COLO668 (cell line): ENCODE measurements at regions not wholly inside any gene's neighbourhood (a gene's known extent, or its start where the extent isn't known, plus 50 kb on each side); places are given as distances from the start of the nearest gene placed in this dataset.

ENCODE experiments used
- DNase-seq: peaks from one replicate; lab custom pipeline; 2025; ENCODE audit not compliant: unreplicated experiment; lab: John Stamatoyannopoulos, UW

DNA sequence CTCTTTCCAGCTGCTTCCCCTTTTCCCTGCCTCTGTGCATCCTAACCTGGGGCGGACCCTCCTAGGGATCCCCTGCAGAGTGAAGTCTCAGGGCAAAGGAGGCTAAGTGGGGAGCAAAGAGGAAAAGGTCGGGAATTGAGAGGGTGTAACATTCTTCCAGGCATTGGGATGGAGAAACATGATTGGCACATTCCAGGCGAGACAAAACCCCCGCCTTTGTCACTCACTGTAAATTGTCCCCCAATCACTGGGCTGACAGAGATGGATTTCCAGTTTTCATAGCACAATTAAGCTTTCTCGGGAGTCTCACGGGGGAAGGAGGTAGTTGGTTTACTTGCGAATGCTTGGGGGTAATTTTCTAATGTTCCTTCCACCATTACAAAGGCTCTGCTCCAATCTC lies 74.9 kb downstream of the MIAT start:
- DNase-seq, result no peak

GRCh38 chr22:26734339-26735018 lies 77.1 kb downstream of the MIAT start:
- no peak for DNase-seq

DNA sequence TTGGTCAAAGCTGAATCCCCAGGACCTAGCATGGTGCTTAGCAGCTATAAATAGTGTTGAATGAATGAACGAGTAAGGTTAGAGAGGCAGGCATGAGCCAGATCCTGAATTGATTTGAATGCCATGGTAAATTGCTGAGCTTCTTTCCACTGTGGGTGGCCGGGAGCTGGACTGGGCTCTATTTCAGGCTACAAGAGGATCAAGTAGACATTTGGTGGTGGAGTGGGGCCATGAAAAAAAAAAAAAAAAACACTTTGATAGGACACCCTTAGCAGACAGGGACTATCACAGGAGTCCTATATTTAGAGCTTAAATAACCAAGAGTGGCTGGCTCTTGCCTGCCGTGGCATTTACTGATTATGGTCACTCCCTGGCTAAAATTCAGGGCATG lies 77.6 kb downstream of the MIAT start:
- DNase-seq, result no peak

- DNase-seq, result no peak
Observed at GRCh38 chr22:26737262-26737661, 79.9 kb downstream of the MIAT start.

GRCh38 chr22:26740253-26740652 lies 82.9 kb downstream of the MIAT start:
- DNase-seq, result no peak

- DNase-seq, result no peak
Observed at GRCh38 chr22:26743149-26743548, 85.8 kb downstream of the MIAT start.

GRCh38 chr22:26744892-26745808 lies 87.8 kb downstream of the MIAT start:
- no peak for DNase-seq

DNA sequence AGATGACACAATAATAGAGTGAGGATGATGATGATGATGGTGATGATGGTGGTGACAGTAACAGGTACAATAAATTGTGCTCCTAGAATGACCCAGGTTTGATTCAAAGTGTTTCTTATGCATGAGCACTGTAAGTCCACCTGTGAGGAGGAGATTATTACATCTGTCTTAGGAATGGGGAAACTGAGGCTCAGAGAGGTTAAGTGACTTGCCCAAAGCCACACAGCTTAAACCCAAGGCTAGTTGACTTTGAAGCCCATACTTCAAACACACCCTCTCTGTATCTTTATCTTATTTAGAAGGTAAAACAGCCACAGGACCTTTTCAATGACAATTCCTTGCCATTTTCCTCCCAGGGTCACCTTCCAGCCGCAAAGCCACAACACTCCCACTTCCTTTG lies 88.9 kb downstream of the MIAT start:
- no peak for DNase-seq

- no peak for DNase-seq
Observed at GRCh38 chr22:26748845-26749244, 91.5 kb downstream of the MIAT start.

- no peak for DNase-seq
Observed at GRCh38 chr22:26751217-26751616, 93.8 kb downstream of the MIAT start.

GRCh38 chr22:26753125-26753862 lies 95.9 kb downstream of the MIAT start:
- no peak for DNase-seq

DNA sequence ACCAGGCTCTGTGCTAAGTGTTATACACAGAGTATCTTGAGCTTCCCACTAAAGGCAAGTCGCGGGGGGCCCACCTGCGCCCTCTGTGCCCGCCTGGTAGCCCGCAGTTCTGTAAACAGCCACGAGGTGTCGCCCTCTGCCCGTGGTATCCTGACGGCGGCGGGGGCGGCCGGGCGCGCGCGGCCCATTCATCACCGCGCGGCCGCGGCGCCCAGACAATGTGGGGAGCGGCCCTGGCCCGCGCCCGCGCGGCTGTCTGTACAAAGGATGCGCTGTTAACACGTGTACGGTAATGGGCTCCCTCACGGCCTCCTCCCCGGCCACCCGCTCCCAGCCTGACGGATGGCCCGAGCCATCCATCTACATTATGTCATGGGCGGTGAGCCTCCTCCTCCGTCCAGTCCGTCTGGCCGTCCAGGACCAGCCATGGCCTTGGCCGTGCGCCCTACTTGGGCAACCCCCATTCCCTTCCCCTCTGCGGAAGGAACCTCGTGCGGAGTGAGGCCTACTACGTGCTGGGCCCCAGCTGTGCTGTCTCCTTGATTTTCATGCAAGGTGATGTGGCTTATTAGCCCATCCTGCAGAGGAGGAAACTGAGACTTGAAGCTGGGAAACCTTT lies 99.4 kb downstream of the MIAT start:
- peak; percentile 82 for DNase-seq

DNA sequence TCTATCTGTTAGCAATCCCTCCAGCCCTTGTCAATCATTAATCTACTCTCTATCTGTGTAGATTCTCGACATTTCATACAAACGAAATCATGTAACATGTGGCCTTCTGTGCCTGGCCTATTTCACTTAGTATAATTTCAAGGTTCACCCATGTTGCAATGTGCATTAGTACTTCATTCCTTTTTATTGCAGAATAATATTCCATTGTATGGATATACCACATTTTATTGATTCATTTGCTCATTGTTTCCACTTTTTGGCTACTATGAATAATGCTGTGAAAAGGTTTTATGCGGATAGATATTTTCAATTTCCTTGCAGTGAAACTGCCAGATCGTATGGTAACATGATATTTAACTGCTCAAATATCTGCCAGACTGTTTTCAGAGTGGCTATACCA lies 100.1 kb downstream of the MIAT start:
- no peak for DNase-seq

DNA sequence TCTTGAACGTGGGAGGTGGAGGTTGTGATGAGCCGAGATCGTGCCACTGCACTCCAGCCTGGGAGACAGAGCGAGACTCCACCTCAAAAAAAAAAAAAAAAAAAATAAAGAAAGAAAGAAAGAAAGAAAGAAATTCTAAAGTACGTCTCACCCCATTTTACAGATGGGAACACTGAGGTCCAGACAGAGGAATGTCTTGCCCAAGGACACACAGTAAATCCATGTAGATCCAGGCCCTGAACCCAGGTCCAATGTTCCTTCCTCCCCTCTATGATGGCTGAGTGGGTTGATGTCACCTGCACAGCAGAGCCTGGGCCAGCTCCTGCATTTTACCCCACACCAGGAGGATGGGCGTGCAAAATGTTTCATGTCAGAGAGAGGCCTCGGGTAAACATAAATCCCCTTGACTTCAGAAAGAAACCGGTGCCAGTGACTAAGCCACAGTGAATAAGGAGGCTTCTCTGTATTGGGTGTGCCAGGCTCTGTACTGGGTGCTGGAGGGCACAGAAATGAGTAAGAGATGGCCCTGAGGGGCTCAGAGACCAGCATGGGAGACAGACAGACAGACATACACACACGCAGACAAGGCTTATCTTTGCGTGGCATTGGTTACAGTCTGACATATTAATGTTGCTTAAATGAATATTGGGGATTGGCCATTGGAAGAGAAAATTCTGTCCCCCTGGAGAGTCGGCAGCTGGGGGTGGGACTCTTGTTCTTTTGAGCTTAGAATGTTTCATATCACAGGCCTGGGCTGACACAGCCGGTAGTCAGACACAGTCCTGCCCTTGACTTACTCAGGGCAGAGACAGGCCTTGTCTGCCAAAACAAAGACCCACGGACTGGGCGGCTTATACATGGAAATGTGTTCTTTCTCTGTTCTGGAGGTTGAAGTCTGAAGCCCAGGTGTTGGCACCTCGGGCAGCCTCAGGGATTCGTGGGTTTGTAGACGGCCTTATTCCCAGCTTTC lies 105.4 kb downstream of the MIAT start:
- DNase-seq, result no peak

- DNase-seq, result peak; percentile 81
Observed at GRCh38 chr22:26763633-26764361, 106.4 kb downstream of the MIAT start.

DNA sequence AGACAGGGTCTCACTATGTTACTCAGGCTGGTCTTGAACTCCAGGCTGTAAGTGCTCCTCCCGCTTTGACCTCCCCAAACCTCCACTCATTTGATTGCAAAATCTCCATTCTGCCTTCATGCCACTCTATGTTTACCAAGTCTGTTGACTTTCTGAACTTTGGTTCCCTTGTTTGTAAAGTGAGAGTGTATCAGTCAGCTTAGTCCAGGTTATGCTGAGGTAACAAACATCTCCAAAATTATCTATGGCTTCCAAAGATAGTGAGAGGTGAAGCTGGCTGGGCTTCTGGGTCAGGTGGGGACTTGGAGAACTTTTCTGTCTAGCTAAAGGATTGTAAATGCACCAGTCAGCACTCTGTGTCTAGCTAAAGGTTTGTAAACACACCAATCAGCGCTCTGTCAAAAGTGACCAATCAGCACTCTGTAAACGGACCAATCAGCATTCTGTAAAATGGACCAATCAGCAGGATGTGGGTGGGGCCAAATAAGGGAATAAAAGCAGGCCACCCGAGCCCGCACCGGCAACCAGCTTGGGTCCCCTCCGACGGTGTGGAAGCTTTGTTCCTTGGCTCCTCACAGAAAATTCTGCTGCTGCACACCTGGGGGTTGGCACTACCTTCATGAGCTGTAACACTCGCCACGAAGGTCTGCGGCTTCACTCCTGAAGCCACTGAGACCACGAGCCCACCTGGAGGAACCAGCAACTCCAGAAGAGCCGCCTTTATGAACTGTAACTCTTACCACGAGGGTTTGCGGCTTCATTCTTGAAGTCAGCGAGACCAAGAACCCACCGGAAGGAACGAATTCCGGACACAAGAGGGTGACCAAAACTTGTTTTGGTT lies 109.3 kb downstream of the MIAT start:
- DNase-seq, result no peak

GRCh38 chr22:26767351-26768155 lies 110.2 kb downstream of the MIAT start:
- DNase-seq, result no peak

DNA sequence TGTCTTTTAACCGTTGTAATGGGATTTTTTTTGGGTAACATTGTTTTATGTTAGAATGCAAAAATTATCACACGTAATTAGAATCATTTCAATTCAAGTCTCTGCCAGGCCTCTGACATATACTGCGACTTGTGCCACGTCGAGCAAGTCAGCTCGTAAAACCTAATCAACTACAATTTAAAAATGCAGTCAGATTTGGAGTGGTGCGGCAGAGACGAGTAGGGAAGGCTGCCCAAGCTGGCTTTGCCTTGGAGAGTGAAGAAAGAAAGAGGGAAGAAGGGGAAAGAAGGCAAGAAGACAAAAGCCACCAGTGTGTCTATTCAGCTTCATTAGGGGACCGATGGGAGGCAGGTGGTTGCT lies 110.7 kb downstream of the MIAT start:
- DNase-seq, result no peak
